ENCODE measurements at regions not wholly inside any gene's neighbourhood (a gene's known extent, or its start where the extent isn't known, plus 50 kb on each side); places are given as distances from the start of the nearest gene placed in this dataset.
A peak's percentile ranks its signal among the peaks of the same experiment; 100 is the strongest.
"Not testable (repeated sequence)": the region's sequence is repeated elsewhere in the genome, so short reads cannot be mapped to it uniquely, and the experiment has no call there.

DNA sequence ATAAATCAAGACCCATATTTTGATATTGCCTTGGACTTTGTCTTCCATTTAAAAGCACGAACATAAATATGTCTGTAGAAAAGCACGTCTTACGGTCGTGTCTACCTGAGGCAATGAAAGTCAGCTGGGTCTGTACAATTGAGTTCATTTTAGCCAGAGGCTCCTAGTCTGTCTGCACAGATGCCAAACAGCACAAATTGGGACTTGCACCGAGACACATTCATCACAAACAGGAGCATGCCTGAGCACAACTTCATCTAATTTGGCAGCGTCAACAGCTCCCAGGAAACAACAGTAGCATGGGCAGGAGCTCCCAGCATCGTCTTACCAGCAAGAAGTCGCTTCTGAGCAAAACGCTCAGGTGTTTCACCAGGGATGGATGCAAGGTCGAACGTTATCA lies 687.0 kb downstream of the EFNB2 start:
- no peak for DNase-seq (ENCODE audit: low spot score)

DNA sequence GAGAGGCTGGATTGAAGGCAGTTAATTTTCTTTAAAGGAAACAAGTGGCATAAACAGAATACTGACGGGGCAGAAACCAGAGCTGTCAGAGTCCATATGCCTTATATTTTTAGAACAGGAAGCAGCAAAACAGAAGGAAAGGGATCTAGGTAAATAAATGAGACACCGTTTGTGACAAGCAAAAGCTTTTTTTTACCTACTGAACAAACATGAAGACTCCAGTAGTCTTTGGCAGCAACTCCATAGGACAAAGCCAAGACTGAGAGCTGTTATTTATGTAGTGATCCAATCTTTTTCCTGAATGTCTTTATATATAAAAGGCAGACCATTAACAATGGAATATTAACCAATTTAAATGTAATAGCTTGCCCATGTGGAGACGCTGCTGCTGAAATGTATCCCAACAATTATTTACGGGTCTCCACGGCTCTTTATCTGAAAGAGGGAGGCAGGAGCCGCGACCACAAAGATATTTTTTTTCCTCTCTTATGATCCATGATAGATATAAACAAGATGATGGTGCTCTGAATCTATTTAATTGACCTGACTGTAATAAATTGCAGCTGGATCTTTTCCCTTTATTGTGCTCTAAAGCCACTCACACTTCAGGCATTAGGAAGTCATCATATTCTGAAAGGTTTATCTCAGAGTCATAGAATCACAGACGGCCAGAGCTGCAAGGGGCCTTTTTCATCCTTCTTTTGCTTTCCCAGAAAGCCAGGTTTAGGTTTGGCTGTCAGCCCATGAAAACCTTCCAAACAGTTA lies 687.8 kb downstream of the EFNB2 start:
- no peak for DNase-seq (ENCODE audit: low spot score)

DNA sequence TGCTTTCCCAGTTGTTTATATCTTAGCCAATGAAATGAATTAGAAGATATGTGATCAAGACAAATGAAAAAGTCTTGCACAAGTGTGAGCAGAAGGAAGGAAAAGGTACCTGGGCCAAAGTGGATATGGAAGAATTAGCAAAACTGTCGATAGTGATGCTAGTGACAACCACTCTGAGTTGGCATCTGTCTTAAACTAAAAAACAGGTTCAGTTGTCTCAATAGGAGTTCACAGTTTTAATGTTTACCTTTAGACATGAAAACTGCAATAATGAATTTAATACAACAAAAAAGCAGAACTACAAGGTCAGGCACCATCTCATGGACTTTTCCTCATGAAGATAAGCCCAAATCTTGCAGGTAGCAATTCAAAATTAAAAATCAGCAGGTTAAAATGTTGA lies 688.5 kb downstream of the EFNB2 start:
- DNase-seq (ENCODE audit: low spot score), result no peak

- DNase-seq (ENCODE audit: low spot score), result no peak
Measured at GRCh38 chr13:105841286-105841685, 694.2 kb downstream of the EFNB2 start.

DNA sequence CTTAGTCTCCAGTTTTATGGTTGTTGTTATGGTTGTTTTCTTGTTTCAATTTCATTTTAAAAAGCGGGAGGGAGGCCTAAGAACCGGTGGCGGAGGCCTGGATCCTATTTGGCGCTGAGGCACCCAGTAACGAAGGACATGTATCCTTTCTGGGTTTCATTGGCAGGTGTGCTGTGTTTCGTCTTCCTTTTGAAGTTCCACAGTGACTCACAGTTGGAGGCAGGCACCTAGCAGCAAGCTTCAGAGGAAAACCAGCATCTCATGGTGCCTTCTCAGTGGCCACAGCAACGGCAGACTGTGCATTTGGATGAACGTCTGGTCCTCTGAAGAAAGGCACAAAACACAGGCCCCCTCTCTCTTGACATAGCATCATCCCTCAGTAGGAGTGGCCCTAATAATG lies 697.2 kb downstream of the EFNB2 start:
- DNase-seq (ENCODE audit: low spot score), result no peak

DNA sequence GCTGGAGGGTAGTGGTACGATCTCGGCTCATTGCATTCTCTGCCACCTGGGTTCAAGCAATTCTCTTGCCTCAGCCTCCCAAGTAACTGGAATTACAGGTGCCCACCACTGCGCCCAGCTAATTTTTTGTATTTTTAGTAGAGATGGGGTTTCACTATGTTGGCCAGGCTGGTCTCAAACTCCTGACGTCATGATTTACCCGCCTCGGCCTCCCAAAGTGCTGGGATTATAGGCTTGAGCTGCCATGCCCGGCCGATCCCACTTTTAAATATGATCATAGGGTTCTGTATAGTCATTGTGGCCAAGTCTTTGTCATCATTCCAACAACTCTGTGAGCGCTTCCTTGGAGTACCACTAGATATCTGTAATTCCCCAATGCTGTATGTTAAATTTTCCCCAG lies 698.2 kb downstream of the EFNB2 start:
- DNase-seq (ENCODE audit: low spot score), result not testable (repeated sequence)

DNA sequence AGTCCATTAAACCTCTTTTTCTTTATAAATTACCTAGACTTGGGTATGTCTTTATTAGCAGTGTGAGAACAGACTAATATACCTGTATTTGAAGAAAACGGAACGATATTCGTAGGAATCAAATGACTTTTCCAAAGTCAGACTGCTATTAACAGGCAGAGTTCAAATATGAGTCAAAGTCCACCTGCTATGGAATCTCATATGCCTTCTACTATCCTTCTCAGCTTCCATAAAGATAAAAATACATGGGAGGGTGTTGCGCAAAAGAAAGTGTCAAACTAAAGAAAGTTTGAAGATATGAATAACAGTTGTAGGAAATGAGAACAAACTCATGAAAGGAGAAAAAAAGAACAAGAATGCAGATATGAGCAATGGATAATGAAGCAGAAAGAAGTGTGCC lies 704.6 kb downstream of the EFNB2 start:
- no peak for DNase-seq (ENCODE audit: low spot score)

GRCh38 chr13:105827111-105827809 lies 708.2 kb downstream of the EFNB2 start:
- DNase-seq (ENCODE audit: low spot score), result no peak

- DNase-seq (ENCODE audit: low spot score), result no peak
Measured at GRCh38 chr13:105825071-105825470, 710.4 kb downstream of the EFNB2 start.

GRCh38 chr13:105821337-105821736 lies 714.1 kb downstream of the EFNB2 start:
- no peak for DNase-seq (ENCODE audit: low spot score)

DNA sequence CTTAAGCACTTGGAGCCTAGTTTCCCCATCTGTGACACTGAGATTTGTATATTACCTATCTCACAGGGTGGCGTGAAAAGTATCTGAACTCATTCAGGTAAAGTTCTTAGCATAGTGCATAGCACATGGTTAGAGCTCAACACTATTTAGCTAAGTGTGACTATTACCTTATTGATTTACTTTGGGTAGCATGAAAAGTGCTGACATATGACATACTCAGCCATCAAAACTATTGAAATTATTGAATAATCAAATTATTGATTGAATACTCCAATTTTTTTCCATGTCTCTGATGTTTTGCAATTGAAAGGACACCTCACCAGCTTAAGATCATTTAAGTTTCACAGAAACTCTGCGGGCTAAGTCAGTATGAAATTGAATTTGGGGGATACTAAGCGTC lies 715.0 kb downstream of the EFNB2 start:
- DNase-seq (ENCODE audit: low spot score), result no peak

DNA sequence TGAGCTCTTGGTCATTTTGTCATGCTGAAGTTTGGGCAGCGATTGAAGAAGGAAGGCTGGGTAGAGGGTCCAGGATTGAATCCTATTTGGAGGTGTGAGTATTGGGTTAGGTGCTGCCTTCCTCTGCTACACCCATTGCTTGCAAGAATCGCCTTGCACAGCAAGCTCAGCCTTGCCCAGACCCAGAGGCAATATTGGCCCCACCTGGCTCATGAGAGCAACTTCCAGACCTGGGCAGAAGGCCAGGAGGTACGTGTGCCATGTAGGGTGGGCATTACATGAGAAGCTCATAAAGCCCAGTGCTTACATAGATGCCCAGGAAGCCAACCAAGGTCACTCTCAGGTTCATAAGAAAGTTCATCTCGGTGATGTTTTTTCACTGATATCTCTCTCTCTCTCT lies 718.0 kb downstream of the EFNB2 start:
- no peak for DNase-seq (ENCODE audit: low spot score)

- DNase-seq (ENCODE audit: low spot score), result no peak
Measured at GRCh38 chr13:105816994-105817393, 718.5 kb downstream of the EFNB2 start.

GRCh38 chr13:105814902-105815250 lies 720.6 kb downstream of the EFNB2 start:
- no peak for DNase-seq (ENCODE audit: low spot score)

DNA sequence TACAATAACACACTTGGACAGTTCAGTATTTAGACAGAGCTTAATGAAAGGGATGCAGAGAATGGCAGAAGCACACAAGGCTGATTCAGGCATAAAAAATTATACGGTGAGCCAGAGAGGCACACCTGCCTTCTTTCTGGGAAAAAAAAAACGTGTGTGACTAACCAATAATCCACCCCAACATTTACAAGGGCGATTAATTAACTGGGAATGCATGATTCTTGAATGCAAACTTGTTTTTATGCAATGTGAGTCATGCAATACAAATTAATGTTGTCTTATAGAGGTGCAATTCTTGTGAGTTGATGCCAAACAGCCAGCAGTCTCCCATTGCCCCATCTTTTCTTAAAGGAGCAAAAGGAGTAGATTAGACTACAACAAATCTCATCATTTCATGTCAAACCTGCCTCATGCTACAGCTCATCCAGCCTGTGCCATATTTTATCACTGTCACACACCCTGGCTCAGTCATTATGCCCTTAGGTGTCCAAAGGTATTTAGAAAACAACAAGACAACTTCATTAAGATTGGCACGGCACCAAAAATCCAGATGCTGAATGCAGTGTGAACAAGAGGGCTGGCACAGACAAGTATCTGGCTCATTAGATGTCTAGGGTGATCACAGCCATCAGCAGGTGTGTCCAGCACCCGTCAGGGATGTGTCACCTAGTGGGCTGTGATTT lies 721.1 kb downstream of the EFNB2 start:
- DNase-seq (ENCODE audit: low spot score), result no peak

- DNase-seq (ENCODE audit: low spot score), result no peak
Measured at GRCh38 chr13:105806628-105806920, 728.9 kb downstream of the EFNB2 start.

- no peak for DNase-seq (ENCODE audit: low spot score)
Measured at GRCh38 chr13:105805892-105806627, 729.4 kb downstream of the EFNB2 start.

DNA sequence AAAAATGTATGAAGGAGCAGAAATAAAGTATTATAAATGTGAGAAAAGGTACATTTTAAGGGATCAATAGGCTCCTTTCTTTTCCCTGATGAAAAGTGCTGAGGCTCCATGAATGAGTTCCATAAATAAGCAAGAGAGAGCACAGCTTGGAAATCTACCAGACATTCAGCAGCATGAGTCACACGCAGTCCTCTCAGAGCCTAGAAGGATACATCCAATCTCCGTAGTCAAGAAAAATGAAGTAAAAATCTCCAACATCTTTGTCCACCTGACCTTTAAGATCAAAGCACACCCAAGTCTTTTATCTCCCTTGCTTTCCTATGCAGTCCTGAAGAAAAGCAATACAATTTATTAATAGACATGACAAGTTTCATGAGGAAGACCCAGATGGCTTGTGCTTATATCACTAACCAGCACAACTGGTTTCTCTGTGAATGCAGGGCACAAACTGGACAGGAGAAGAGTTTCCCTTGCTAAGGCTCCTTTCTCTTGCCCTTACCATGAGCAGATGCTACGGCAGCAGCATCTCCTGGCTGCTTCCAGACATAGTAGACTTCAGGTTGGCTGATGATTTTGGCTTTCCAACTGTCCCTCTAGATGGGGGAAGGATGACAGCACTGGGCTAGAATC lies 730.8 kb downstream of the EFNB2 start:
- peak; percentile 3 for DNase-seq (ENCODE audit: low spot score)

GRCh38 chr13:105799155-105799554 lies 736.3 kb downstream of the EFNB2 start:
- no peak for DNase-seq (ENCODE audit: low spot score)

DNA sequence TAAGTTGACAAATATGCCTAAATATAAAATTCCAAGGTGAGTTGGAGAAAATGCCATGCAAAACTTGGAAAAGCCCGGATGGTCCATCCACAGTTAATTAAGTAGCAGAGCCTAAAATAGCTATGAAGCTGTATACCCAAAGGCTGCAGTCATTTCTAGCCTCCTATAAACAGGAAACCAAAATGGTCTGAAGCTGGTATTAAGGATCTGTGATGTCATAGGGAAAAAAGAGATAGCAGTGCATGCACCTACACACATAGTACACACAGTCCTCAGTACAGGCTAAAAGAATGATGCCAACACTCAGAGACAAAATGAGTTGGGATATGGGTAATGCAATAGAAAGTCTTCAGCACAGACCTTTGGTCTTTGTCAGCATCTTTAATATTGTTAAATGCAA lies 736.9 kb downstream of the EFNB2 start:
- DNase-seq (ENCODE audit: low spot score), result no peak

GRCh38 chr13:105796081-105796480 lies 739.4 kb downstream of the EFNB2 start:
- no peak for DNase-seq (ENCODE audit: low spot score)

GRCh38 chr13:105790923-105791322 lies 744.5 kb downstream of the EFNB2 start:
- no peak for DNase-seq (ENCODE audit: low spot score)
